HFF-Myc (cell line): ENCODE measurements at regions not wholly inside any gene's neighbourhood (a gene's known extent, or its start where the extent isn't known, plus 50 kb on each side); places are given as distances from the start of the nearest gene placed in this dataset.

Experiments used
- DNase-seq: peaks from one replicate; pipeline ENCODE4 v3.0.0-alpha.2; 2011; ENCODE audit warnings: low read depth; ENCODE audit errors: extremely low read depth
- H3K4me3 ChIP-seq: replicated peaks from 2 replicates; pipeline ENCODE4 v1.5.1; 2011; ENCODE audit warnings: low read depth, mild to moderate bottlenecking, control low read depth, low read length
- CTCF ChIP-seq: IDR thresholded peaks from 2 replicates; pipeline ENCODE4 v1.5.1; 2012; ENCODE audit warnings: mild to moderate bottlenecking, low read depth, low read length, control low read depth; ENCODE audit errors: missing control alignments

- DNase-seq = peak; percentile 27
- no peak for TF ChIP-seq CTCF
Observed at GRCh38 chr10:63798599-63799498, 277.6 kb downstream of the REEP3 start.

GRCh38 chr10:63799521-63800300, 278.5 kb downstream of the REEP3 start:
- no peak for DNase-seq
- no peak overlapping the region for H3K4me3 ChIP-seq
- no peak for TF ChIP-seq CTCF

More at GRCh38 chr10:63798599-63799498, 277.6 kb downstream of the REEP3 start:
- H3K4me3 ChIP-seq = no peak overlapping the region

- no peak for DNase-seq
- TF ChIP-seq CTCF = no peak
- H3K4me3 ChIP-seq = no peak overlapping the region
Observed at GRCh38 chr10:63801166-63801565, 280.0 kb downstream of the REEP3 start.

- no peak for DNase-seq
- H3K4me3 ChIP-seq = no peak overlapping the region
- TF ChIP-seq CTCF = no peak
Observed at GRCh38 chr10:63806330-63806729, 285.1 kb downstream of the REEP3 start.

- H3K4me3 ChIP-seq = no peak overlapping the region
- no peak for DNase-seq
- TF ChIP-seq CTCF = no peak
Observed at GRCh38 chr10:63812501-63812900, 291.3 kb downstream of the REEP3 start.

GRCh38 chr10:63819753-63820329, 298.6 kb downstream of the REEP3 start:
- peak; percentile 88 for TF ChIP-seq CTCF
- no peak overlapping the region for H3K4me3 ChIP-seq
- peak; percentile 41 for DNase-seq
